ENCODE measurements at regions not wholly inside any gene's neighbourhood (a gene's known extent, or its start where the extent isn't known, plus 50 kb on each side); places are given as distances from the start of the nearest gene placed in this dataset.

DNA sequence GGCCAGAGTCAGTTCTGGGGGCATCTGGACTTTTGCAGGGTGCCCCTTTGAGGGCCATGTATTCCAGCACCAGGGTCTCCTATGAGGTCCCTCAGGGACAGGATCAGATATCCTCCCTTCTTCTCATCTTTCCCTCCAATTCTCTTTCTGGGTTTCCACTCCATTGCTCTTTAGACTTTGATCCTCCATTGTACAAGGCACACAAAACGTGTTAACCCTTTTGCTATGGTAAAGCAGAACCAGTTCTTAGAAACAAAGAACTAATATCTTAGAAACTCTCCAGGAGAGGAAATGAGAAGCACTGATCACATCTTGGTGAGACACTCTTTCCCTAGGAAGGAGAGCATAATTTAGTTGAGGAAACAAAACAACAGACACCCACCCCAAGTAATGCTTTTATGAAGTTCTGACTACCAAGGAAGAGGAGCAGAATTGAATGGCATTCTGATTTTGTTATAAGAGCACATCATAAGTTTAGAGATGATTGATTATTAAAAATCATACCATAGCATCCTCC, 200.7 kb upstream of the NPY2R start:
- H3K4me3 ChIP-seq (replicated peaks; ENCODE audit: low read depth, low read length) = no peak overlapping the region
- TF ChIP-seq, protein P1, sequence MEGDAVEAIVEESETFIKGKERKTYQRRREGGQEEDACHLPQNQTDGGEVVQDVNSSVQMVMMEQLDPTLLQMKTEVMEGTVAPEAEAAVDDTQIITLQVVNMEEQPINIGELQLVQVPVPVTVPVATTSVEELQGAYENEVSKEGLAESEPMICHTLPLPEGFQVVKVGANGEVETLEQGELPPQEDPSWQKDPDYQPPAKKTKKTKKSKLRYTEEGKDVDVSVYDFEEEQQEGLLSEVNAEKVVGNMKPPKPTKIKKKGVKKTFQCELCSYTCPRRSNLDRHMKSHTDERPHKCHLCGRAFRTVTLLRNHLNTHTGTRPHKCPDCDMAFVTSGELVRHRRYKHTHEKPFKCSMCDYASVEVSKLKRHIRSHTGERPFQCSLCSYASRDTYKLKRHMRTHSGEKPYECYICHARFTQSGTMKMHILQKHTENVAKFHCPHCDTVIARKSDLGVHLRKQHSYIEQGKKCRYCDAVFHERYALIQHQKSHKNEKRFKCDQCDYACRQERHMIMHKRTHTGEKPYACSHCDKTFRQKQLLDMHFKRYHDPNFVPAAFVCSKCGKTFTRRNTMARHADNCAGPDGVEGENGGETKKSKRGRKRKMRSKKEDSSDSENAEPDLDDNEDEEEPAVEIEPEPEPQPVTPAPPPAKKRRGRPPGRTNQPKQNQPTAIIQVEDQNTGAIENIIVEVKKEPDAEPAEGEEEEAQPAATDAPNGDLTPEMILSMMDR (IDR thresholded peaks at IDR 0.05; ENCODE audit: low read length, missing control alignments) = no peak
- peak; percentile 56 for DNase-seq (ENCODE audit: low read depth)

DNA sequence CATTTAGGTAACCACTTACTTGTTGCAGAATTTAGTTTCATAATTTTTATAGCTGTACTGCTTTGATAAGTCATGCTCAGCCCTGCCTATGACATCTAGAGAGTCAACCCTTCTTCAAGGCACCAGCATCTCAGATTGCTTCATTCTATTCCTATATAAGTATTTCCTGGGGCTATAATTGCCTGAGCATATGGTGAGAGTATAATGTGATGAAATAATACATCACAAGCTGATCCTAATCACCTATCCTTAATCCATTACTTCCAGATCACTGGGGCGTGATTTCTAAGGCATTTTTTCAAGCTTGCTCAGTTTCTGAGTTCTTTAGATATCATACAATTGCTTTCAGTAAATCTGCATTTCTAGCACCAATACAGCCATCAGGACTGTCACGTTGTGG, 200.0 kb upstream of the NPY2R start:
- DNase-seq (ENCODE audit: low read depth) = no peak
- no peak overlapping the region for H3K4me3 ChIP-seq (replicated peaks; ENCODE audit: low read depth, low read length)
- TF ChIP-seq, protein P1 (IDR thresholded peaks at IDR 0.05; ENCODE audit: low read length, missing control alignments) = no peak

DNA sequence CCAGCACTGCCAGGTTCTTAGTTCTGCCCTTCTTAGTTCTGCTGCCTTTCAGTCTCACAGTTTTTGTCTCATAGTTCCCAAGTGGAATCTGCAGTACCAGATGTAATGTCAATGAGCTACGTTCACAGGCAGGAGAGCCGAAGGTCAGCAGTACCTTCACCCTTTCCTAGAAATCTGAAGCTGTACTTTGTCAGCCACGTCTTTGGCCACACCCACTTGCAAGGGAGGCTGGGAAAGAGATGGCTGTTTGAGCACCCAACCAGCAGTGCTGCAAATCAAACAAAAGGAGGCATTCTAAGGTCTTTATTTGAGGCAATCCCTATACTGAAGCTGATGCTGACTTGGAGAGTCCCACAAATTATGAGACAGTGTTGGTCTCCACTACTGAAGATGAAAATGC, 199.1 kb upstream of the NPY2R start:
- DNase-seq (ENCODE audit: low read depth) = no peak

DNA sequence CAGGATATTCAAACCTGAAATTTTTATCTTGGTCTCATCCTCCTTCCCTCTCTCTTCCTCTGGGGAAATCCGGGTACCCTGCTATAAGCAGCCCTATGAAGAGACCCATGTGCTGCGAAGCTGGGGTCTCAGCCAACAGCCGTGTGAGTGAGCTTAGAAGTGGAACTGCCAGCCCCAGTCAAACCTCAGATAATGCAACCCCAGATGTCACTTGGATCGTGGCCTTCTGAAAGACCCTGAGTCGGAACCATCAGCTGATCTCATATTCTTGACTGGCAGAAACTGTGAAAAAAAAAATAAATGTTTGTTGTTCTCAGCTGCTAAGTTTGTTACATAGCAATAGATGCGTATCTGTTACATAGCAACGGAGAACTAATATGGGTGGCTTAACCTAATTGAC, 198.1 kb upstream of the NPY2R start:
- no peak for DNase-seq (ENCODE audit: low read depth)
- TF ChIP-seq, protein P1 (IDR thresholded peaks at IDR 0.05; ENCODE audit: low read length, missing control alignments) = no peak
- no peak overlapping the region for H3K4me3 ChIP-seq (replicated peaks; ENCODE audit: low read depth, low read length)

More for the DNA sequence above, 199.1 kb upstream of the NPY2R start:
- H3K4me3 ChIP-seq (replicated peaks; ENCODE audit: low read depth, low read length) = no peak overlapping the region
- TF ChIP-seq, protein P1 (IDR thresholded peaks at IDR 0.05; ENCODE audit: low read length, missing control alignments) = no peak

DNA sequence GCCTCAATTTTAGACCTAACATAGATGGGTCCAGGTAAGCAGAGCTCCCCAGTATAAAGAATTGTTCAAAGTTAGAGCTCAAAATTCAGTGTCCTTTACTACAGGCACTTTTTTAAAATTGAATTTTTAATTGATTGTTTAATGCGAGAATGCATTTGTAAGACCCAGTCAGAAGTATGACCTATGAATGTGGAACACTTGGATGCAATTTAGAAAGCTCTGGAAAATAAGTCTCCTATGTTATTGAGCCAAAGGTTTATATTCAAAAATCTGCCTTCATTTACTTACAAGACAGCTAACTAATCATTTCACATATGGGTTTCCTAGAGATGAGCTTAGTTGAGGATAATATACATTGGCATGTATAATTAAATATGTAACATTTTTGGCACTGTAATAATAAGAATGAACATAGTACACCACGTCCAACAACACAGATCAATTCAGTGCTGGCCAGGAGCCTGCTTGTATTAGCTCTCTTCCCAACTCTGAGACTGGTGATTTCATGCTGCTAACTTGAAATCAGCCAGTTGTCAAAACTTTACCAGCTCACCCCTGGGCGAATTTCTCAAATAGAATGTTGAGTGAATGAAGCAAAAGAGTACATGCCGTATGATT, 197.2 kb upstream of the NPY2R start:
- H3K4me3 ChIP-seq (replicated peaks; ENCODE audit: low read depth, low read length) = no peak overlapping the region
- no peak for DNase-seq (ENCODE audit: low read depth)
- TF ChIP-seq, protein P1 (IDR thresholded peaks at IDR 0.05; ENCODE audit: low read length, missing control alignments) = no peak

DNA sequence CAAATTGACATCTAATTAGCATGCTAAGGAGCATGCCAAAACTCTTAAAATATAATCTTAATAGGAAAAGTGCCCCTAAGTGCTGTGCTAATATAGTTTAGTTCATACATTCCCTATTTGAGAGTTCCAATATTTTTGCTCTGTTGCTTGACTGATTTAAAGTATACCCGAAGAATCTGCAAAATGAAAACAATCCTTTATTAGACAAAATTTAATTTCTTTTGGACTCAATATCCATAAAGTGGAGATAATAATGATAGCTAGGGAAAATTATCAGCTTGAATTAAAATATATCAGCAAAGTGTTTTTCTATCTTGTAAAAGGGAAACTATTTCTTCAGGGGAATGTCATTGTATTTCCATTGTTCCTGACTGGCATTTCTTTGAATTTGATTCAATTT, 196.0 kb upstream of the NPY2R start:
- DNase-seq (ENCODE audit: low read depth) = no peak
- TF ChIP-seq, protein P1 (IDR thresholded peaks at IDR 0.05; ENCODE audit: low read length, missing control alignments) = no peak
- H3K4me3 ChIP-seq (replicated peaks; ENCODE audit: low read depth, low read length) = no peak overlapping the region

DNA sequence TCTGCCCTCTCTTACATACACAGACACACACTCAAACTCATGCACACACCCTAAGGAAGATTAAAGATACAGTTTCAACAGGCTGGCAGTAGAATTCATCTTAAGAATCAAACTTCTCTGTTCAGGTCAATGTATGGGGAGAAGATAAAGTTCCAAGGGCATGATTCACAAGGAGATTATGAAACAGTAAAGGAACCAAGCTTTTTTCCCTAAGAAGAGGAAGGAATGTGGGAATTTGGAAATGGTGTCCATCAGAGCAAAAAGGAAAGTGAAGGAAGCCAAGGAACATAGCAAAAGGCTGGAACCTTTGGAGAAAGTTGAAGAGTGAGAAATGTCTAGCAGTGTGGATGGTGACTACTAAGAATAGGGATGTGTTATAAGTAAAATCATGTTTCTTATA, 191.0 kb upstream of the NPY2R start:
- TF ChIP-seq, protein P1 (IDR thresholded peaks at IDR 0.05; ENCODE audit: low read length, missing control alignments) = no peak
- DNase-seq (ENCODE audit: low read depth) = peak; percentile 55
- no peak overlapping the region for H3K4me3 ChIP-seq (replicated peaks; ENCODE audit: low read depth, low read length)
